Stimulated activated CD4-positive, alpha-beta T cell treated with anti-CD3 and anti-CD28 coated beads, Interleukin-1b, Interleukin-23, amount 100 ng/mL, for 1 hour (primary cell): ENCODE measurements at regions not wholly inside any gene's neighbourhood (a gene's known extent, or its start where the extent isn't known, plus 50 kb on each side); places are given as distances from the start of the nearest gene placed in this dataset.
"Not testable (repeated sequence)": the region's sequence is repeated elsewhere in the genome, so short reads cannot be mapped to it uniquely, and the experiment has no call there.

Experiments
- DNase-seq, 2 donors: peaks; one replicate each; pipeline ENCODE4 v3.0.0-alpha.2; 2020; ENCODE audit warnings: low read depth in 2 of 2

- DNase-seq, result no peak
These were observed 109.5 kb upstream of the ADRA1D start for GRCh38 chr20:4358552-4358951.

GRCh38 chr20:4352348-4352747, 103.3 kb upstream of the ADRA1D start:
- no peak for DNase-seq

GRCh38 chr20:4350096-4350495, 101.0 kb upstream of the ADRA1D start:
- no peak for DNase-seq

- DNase-seq, result no peak
These were observed 95.6 kb upstream of the ADRA1D start for GRCh38 chr20:4344670-4345069.

- no peak for DNase-seq
These were observed 93.5 kb upstream of the ADRA1D start for GRCh38 chr20:4342609-4343008.

GRCh38 chr20:4341804-4342485, 92.9 kb upstream of the ADRA1D start:
- DNase-seq, result no peak

- no peak for DNase-seq
These were observed 86.6 kb upstream of the ADRA1D start for GRCh38 chr20:4335722-4336121.

GRCh38 chr20:4332121-4332860, 83.2 kb upstream of the ADRA1D start:
- no peak for DNase-seq

GRCh38 chr20:4330011-4330410, 80.9 kb upstream of the ADRA1D start:
- DNase-seq, result no peak

- DNase-seq, result no peak
These were observed 80.1 kb upstream of the ADRA1D start for GRCh38 chr20:4329232-4329631.

GRCh38 chr20:4328541-4328940, 79.5 kb upstream of the ADRA1D start:
- no peak for DNase-seq

GRCh38 chr20:4327956-4328355, 78.9 kb upstream of the ADRA1D start:
- no peak for DNase-seq

- DNase-seq, result no peak
These were observed 77.3 kb upstream of the ADRA1D start for GRCh38 chr20:4326195-4327065.

GRCh38 chr20:4325548-4326187, 76.6 kb upstream of the ADRA1D start:
- no peak for DNase-seq

- DNase-seq, result no peak
These were observed 75.6 kb upstream of the ADRA1D start for GRCh38 chr20:4324611-4325243.

GRCh38 chr20:4322499-4322898, 73.4 kb upstream of the ADRA1D start:
- no peak for DNase-seq

GRCh38 chr20:4320291-4320690, 71.2 kb upstream of the ADRA1D start:
- no peak for DNase-seq

GRCh38 chr20:4318891-4319290, 69.8 kb upstream of the ADRA1D start:
- DNase-seq, result no peak

- not testable (repeated sequence) for DNase-seq
These were observed 61.5 kb upstream of the ADRA1D start for GRCh38 chr20:4310616-4311015.

- no peak for DNase-seq
These were observed 57.1 kb upstream of the ADRA1D start for GRCh38 chr20:4306206-4306605.

GRCh38 chr20:4305091-4305490, 56.0 kb upstream of the ADRA1D start:
- no peak for DNase-seq

- DNase-seq, result no peak
These were observed 55.5 kb upstream of the ADRA1D start for GRCh38 chr20:4304601-4305000.
